Fibroblast of skin of left biceps (primary cell): ENCODE measurements at regions not wholly inside any gene's neighbourhood (a gene's known extent, or its start where the extent isn't known, plus 50 kb on each side); places are given as distances from the start of the nearest gene placed in this dataset.
"Not testable (repeated sequence)": the region's sequence is repeated elsewhere in the genome, so short reads cannot be mapped to it uniquely, and the experiment has no call there.

Experiments
- DNase-seq, 2 experiments: peaks; one replicate each; pipeline ENCODE4 v3.0.0-alpha.2; 2013; ENCODE audit warnings: low read depth in 2 of 2

DNA sequence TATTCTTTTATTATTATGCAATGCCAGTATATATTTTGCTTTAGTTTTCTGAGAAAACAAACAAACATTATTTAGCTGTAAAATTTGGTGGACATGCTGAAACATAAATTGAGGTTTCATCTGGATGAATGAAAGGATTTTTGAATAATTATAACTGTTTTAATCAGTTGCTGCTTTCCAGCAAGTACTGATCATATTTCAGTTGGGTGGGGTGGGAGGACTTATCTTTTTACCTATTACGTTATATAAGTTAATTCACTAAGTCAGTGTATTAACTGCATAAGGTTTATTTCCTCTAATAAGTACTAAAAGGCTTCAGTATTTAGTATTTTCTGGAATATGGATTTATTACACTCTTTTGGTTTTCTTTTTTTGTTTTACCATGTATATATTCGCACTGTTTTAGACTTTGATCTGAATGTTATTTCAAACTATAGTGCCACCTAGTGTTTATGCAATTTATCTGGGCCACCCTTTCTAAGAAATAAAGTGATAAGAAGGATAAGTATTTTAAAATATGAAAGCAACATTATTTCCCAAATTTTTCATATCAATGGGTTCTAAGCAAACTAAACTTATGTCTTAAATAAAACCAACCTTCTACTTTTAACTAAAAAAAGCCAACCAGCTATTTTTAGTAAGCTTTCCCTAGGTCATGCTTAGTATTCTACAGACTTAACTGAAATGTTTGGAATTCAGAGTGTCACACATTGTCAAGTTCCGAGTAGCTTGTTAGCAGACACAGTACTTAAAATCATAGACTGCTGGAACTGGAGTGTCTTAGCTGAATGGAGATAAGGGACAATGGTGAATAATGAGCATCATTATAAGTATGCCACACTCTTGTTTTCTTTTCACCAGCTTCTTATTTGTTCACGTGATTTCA lies 105.4 kb upstream of the MCHR2 start:
- DNase-seq, result no peak

GRCh38 chr6:100096936-100097335 lies 102.9 kb upstream of the MCHR2 start:
- no peak for DNase-seq

- DNase-seq, result no peak
Observed at GRCh38 chr6:100096341-100096740, 102.3 kb upstream of the MCHR2 start.

GRCh38 chr6:100093405-100093804 lies 99.4 kb upstream of the MCHR2 start:
- no peak for DNase-seq

- peak; percentile 84 to 90 for DNase-seq
Observed at GRCh38 chr6:100088009-100088408, 94.0 kb upstream of the MCHR2 start.

DNA sequence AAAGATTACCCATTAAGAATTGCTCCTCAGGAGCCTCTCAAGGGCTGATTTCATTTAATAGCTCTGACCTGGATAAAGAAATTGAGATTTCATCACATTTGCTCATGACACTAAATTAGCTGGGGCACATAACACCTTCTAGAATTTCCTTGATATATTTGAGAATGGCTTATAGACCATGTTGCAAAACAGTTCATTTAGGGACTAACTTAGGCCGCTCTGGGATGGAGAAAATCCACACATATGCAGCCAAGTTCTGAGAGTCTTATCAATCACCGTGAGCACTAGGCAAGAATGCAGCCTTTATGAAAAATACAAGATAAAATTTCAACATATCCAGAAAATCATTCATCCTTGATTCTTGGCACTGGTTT lies 91.0 kb upstream of the MCHR2 start:
- peak in 1 of 2 experiments; percentile 51 for DNase-seq

DNA sequence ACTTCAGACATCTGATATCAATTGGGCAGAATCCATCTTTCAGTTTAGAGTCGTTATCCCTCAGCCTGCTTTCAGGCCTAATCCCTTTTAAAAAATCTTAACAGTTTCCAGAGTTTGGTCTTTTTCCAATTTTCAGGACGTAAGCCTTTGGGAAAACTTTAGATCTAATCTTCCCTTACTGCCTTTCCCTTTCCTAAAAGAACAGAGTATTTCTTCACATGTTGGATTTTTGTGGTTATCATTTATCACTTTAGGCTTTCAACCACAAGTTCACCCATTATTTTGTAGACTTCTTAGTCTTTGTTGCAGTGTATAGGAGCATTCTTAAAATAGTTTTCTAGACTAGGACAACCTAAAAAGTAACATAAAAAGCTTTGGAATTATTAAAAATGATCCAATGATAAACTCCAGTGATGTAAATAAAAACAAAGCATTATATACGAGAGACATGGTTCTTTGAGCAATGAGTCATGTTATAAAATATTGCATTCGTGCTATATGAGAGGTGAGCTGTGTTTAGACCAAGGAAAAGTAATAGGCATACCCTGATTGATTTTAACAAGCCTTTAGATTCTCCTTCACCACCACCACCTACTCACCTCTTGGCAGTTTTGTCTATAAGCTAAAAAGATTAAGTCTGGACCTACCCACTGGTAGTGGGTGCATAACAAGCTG lies 90.4 kb upstream of the MCHR2 start:
- peak; percentile 95 to 97 for DNase-seq

- no peak for DNase-seq
Observed at GRCh38 chr6:100078509-100078908, 84.5 kb upstream of the MCHR2 start.

DNA sequence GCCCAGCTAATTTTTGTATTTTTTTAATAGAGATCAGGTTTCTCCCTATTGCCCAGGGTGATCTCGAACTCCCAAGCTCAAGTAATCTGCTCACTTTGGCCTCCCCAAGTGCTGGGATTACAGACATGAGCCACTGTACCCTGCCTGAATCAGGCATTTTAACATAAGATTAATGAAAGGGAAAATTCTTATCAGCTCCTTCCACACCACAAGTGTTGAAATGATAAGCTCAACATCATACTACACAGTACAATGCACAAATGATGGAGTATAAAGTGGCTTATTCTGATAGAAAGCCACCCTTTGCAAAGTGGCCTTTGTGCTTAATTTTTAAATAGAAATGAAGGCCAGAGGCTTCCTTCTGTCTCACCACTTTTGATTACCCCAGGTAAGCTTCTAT lies 71.3 kb upstream of the MCHR2 start:
- DNase-seq, result no peak

- DNase-seq, result no peak
Observed at GRCh38 chr6:100062621-100063020, 68.6 kb upstream of the MCHR2 start.

DNA sequence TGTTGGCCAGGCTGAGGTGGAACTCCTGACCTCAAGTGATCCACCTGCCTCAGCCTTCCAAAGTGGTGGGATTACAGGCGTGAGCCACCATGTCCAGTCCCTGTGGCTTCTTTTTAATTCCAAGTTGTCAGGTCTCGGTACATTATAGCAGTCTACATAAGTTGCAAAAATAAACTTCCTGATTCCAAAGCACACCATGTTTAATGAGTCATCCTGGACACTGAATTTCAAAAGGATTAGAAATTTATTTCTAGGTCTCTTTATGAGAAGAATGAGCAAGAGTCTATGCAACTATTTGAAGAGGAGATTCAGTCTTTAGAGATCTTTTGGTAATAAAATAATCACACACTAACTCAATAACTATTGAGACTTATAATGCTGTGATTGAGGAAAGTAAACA lies 63.9 kb upstream of the MCHR2 start:
- no peak for DNase-seq

- DNase-seq, result no peak
Observed at GRCh38 chr6:100050550-100050949, 56.5 kb upstream of the MCHR2 start.

GRCh38 chr6:100043961-100044360 lies 49.9 kb upstream of the MCHR2 start:
- DNase-seq, result not testable (repeated sequence)
